ENCODE measurements at regions not wholly inside any gene's neighbourhood (a gene's known extent, or its start where the extent isn't known, plus 50 kb on each side); places are given as distances from the start of the nearest gene placed in this dataset.

DNA sequence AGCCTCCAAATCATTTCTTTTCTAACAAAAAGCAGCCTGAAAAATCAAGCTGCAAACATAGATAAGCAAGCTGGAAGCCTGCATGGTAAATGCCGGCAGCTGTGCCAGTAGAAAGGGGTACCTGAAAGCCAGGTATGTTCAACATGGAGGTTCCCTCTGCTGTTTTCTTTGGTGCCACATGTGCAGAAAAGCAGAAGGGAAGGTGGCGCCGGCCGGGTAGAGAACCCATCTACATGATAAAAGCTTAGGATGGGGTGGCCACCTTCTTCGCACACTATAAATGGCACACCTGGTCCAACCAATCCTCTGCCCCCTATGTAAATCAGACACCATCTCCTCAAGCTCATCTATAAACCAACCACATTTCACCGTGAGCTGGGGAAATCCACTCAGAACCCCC is 268.9 kb upstream of the IRX2 start:
- H3K4me2 ChIP-seq (ENCODE audit: extremely low read depth, insufficient read depth, low read length), result no peak overlapping the region
- no peak overlapping the region for H3K27ac ChIP-seq (ENCODE audit: insufficient read depth, low read length)
- H3K79me2 ChIP-seq (ENCODE audit: control insufficient read depth, insufficient read depth, low read length), result no peaks in the 10 kb centered on the region
- DNase-seq (ENCODE audit: low read depth in 2 of 2), result no peak
- TF ChIP-seq, protein P1, sequence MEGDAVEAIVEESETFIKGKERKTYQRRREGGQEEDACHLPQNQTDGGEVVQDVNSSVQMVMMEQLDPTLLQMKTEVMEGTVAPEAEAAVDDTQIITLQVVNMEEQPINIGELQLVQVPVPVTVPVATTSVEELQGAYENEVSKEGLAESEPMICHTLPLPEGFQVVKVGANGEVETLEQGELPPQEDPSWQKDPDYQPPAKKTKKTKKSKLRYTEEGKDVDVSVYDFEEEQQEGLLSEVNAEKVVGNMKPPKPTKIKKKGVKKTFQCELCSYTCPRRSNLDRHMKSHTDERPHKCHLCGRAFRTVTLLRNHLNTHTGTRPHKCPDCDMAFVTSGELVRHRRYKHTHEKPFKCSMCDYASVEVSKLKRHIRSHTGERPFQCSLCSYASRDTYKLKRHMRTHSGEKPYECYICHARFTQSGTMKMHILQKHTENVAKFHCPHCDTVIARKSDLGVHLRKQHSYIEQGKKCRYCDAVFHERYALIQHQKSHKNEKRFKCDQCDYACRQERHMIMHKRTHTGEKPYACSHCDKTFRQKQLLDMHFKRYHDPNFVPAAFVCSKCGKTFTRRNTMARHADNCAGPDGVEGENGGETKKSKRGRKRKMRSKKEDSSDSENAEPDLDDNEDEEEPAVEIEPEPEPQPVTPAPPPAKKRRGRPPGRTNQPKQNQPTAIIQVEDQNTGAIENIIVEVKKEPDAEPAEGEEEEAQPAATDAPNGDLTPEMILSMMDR (conservative IDR thresholded peaks at IDR 0.05 in 1 of 2, IDR thresholded peaks at IDR 0.05 in 1 of 2; ENCODE audit: low read depth in 1 of 2, low read length in 2 of 2), result no peak
- TF ChIP-seq EZH2 (IDR thresholded peaks at IDR 0.05; ENCODE audit: low read length, missing control alignments), result no peak
- H3K4me3 ChIP-seq (replicated peaks in 1 of 4; ENCODE audit: control extremely low read depth in 1 of 4, insufficient read depth in 1 of 4, low read depth in 3 of 4, low read length in 4 of 4), result no peak overlapping the region
- no peaks in the 10 kb centered on the region for H4K20me1 ChIP-seq (ENCODE audit: control insufficient read depth, extremely low read depth, insufficient read depth, low read length)
- no peaks in the 10 kb centered on the region for H3K36me3 ChIP-seq (ENCODE audit: control insufficient read depth, insufficient read depth, low read length)
- no peak overlapping the region for H2AFZ ChIP-seq (ENCODE audit: low read length)
- no peaks in the 10 kb centered on the region for H3K9me3 ChIP-seq (ENCODE audit: control insufficient read depth, insufficient read depth, low read depth, low read length)
- H3K27me3 ChIP-seq (ENCODE audit: control insufficient read depth, insufficient read depth, low read length), result no peaks in the 10 kb centered on the region
- no peak overlapping the region for H3K9ac ChIP-seq (ENCODE audit: insufficient read depth, low read length)
- H3K4me1 ChIP-seq (ENCODE audit: control insufficient read depth, extremely low read depth, insufficient read depth, low read length), result no peaks in the 10 kb centered on the region

DNA sequence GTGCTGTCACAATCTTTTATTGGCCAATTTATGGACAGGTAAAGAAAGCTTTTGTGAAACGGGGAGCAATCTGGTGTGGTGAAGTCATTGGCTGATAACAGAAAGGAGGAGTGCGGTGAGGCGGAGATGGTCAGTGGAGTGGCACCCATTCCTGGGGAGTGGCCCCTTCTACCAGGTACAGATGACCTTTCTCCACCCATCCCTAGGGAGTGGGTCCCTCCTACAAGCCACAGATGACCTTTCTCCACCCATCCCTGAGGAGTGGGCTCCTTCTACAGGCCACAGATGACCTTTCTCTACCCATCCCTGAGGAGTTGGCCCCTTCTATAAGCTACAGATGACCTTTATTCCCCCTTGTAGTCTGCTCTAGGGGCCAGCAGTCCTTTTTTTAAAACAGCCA is 267.6 kb upstream of the IRX2 start:
- H3K27ac ChIP-seq (ENCODE audit: insufficient read depth, low read length), result no peak overlapping the region
- H3K4me1 ChIP-seq (ENCODE audit: control insufficient read depth, extremely low read depth, insufficient read depth, low read length), result no peaks in the 10 kb centered on the region
- H3K4me3 ChIP-seq (replicated peaks in 1 of 4; ENCODE audit: control extremely low read depth in 1 of 4, insufficient read depth in 1 of 4, low read depth in 3 of 4, low read length in 4 of 4), result no peak overlapping the region
- no peaks in the 10 kb centered on the region for H3K36me3 ChIP-seq (ENCODE audit: control insufficient read depth, insufficient read depth, low read length)
- H3K9me3 ChIP-seq (ENCODE audit: control insufficient read depth, insufficient read depth, low read depth, low read length), result no peaks in the 10 kb centered on the region
- no peak overlapping the region for H3K4me2 ChIP-seq (ENCODE audit: extremely low read depth, insufficient read depth, low read length)
- H4K20me1 ChIP-seq (ENCODE audit: control insufficient read depth, extremely low read depth, insufficient read depth, low read length), result no peaks in the 10 kb centered on the region
- H2AFZ ChIP-seq (ENCODE audit: low read length), result no peak overlapping the region
- no peak for TF ChIP-seq EZH2 (IDR thresholded peaks at IDR 0.05; ENCODE audit: low read length, missing control alignments)
- TF ChIP-seq, protein P1 (conservative IDR thresholded peaks at IDR 0.05 in 1 of 2, IDR thresholded peaks at IDR 0.05 in 1 of 2; ENCODE audit: low read depth in 1 of 2, low read length in 2 of 2), result no peak
- DNase-seq (ENCODE audit: low read depth in 2 of 2), result no peak
- no peaks in the 10 kb centered on the region for H3K27me3 ChIP-seq (ENCODE audit: control insufficient read depth, insufficient read depth, low read length)
- H3K79me2 ChIP-seq (ENCODE audit: control insufficient read depth, insufficient read depth, low read length), result no peaks in the 10 kb centered on the region
- H3K9ac ChIP-seq (ENCODE audit: insufficient read depth, low read length), result no peak overlapping the region

DNA sequence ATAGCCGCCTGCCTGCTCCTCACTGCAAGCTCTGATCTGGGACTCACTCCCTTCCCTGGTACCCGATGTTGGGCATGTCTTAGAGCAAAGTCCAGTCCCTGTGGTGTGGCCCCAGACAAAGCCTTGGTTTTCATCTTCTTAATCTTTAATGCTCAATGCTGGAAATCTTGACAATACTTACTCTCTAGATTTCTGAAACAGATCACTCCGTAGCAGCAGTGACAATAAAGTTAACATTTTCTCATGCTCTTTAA is 260.2 kb upstream of the IRX2 start:
- H3K79me2 ChIP-seq (ENCODE audit: control insufficient read depth, insufficient read depth, low read length), result no peaks in the 10 kb centered on the region
- no peak overlapping the region for H3K27ac ChIP-seq (ENCODE audit: insufficient read depth, low read length)
- no peak overlapping the region for H2AFZ ChIP-seq (ENCODE audit: low read length)
- H3K4me2 ChIP-seq (ENCODE audit: extremely low read depth, insufficient read depth, low read length), result no peak overlapping the region
- H3K4me3 ChIP-seq (replicated peaks in 1 of 4; ENCODE audit: control extremely low read depth in 1 of 4, insufficient read depth in 1 of 4, low read depth in 3 of 4, low read length in 4 of 4), result no peak overlapping the region
- H3K4me1 ChIP-seq (ENCODE audit: control insufficient read depth, extremely low read depth, insufficient read depth, low read length), result no peaks in the 10 kb centered on the region
- no peaks in the 10 kb centered on the region for H3K36me3 ChIP-seq (ENCODE audit: control insufficient read depth, insufficient read depth, low read length)
- no peaks in the 10 kb centered on the region for H3K27me3 ChIP-seq (ENCODE audit: control insufficient read depth, insufficient read depth, low read length)
- H3K9me3 ChIP-seq (ENCODE audit: control insufficient read depth, insufficient read depth, low read depth, low read length), result no peaks in the 10 kb centered on the region
- no peak overlapping the region for H3K9ac ChIP-seq (ENCODE audit: insufficient read depth, low read length)
- TF ChIP-seq, protein P1 (conservative IDR thresholded peaks at IDR 0.05 in 1 of 2, IDR thresholded peaks at IDR 0.05 in 1 of 2; ENCODE audit: low read depth in 1 of 2, low read length in 2 of 2), result no peak
- no peak for TF ChIP-seq EZH2 (IDR thresholded peaks at IDR 0.05; ENCODE audit: low read length, missing control alignments)
- DNase-seq (ENCODE audit: low read depth in 2 of 2), result no peak
- no peaks in the 10 kb centered on the region for H4K20me1 ChIP-seq (ENCODE audit: control insufficient read depth, extremely low read depth, insufficient read depth, low read length)
